ENCODE measurements at regions not wholly inside any gene's neighbourhood (a gene's known extent, or its start where the extent isn't known, plus 50 kb on each side); places are given as distances from the start of the nearest gene placed in this dataset.

DNA sequence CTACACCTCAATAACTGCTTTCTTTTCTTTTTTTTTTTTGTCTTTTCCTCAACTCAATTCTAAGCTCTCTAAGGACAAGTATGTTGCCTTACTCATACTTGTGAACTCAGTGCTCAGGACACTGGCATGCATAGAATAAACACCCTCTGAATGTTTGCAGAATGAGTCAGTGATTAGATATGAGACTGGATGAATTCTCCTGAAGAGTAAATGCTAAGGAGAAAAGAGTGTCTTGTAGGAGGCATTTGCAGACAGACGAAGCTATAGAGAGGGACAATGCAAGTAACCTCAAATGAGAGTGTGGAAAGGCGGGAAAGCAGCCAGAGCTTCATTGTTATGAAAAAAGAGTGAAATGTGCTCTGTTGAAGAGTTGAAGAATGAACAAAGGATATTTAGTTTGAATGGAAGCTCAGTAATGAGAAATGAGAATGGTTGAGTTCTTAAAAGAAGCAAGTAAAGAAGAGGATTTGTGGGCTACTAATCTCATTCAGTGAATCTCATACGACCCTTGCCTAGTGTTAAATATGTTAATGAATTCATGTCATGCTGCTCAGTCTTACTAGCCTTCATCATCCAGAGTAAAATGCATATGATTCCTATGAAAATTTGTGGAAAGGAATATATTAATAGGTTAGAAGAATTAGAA lies 166.1 kb upstream of the DPYD start:
- TF ChIP-seq, protein P1, sequence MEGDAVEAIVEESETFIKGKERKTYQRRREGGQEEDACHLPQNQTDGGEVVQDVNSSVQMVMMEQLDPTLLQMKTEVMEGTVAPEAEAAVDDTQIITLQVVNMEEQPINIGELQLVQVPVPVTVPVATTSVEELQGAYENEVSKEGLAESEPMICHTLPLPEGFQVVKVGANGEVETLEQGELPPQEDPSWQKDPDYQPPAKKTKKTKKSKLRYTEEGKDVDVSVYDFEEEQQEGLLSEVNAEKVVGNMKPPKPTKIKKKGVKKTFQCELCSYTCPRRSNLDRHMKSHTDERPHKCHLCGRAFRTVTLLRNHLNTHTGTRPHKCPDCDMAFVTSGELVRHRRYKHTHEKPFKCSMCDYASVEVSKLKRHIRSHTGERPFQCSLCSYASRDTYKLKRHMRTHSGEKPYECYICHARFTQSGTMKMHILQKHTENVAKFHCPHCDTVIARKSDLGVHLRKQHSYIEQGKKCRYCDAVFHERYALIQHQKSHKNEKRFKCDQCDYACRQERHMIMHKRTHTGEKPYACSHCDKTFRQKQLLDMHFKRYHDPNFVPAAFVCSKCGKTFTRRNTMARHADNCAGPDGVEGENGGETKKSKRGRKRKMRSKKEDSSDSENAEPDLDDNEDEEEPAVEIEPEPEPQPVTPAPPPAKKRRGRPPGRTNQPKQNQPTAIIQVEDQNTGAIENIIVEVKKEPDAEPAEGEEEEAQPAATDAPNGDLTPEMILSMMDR (IDR thresholded peaks at IDR 0.05), result no peak
- TF ChIP-seq POLR2A (IDR thresholded peaks at IDR 0.05), result no peak

All from body of pancreas (tissue), 4 donors.